GM23248 (cell line): ENCODE measurements at regions not wholly inside any gene's neighbourhood (a gene's known extent, or its start where the extent isn't known, plus 50 kb on each side); places are given as distances from the start of the nearest gene placed in this dataset.

Experiments
- EZH2 ChIP-seq: fragments of 200-600 bp; sonication (generic); IDR thresholded peaks from 2 replicates; pipeline ENCODE4 v1.6.1; 2018; ENCODE audit warnings: antibody characterized with exemption, mild to moderate bottlenecking; ENCODE audit not compliant: insufficient read depth, poor library complexity, severe bottlenecking
- EZH2phosphoT487 ChIP-seq: fragments of 200-600 bp; sonication (generic); IDR thresholded peaks from 2 replicates; pipeline ENCODE4 v1.6.1; 2018; ENCODE audit warnings: antibody characterized with exemption, moderate library complexity, mild to moderate bottlenecking, low read depth; ENCODE audit not compliant: insufficient read depth

DNA sequence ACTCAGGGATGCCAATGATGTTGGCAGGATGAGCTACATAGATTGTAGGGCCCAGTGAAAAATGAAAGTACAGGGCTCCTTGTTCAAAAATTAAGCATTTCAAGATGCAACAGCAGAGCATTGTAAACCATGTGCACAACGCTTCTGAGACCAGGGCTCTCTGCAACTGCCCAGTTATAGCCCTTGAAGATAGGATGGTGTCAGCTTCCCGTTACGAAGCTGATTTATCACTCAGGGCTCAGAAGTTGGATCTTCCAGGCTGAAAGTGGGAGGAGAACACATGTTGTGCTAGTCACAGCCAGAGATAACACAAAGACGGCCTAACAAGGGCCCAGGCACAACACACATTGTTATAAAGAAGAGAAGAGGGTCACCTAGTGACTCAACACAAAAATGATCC, 466.7 kb downstream of the TUBA3C start:
- TF ChIP-seq EZH2phosphoT487, result no peak
- no peak for TF ChIP-seq EZH2
